Esophagus squamous epithelium (tissue), 5 donors: ENCODE measurements at regions not wholly inside any gene's neighbourhood (a gene's known extent, or its start where the extent isn't known, plus 50 kb on each side); places are given as distances from the start of the nearest gene placed in this dataset.

Experiments
- DNase-seq: peaks from one replicate; lab custom pipeline; 2025; lab: John Stamatoyannopoulos, UW
- H3K27ac ChIP-seq, 4 donors: fragments of 200-600 bp; sonication (generic); one replicate each; pipeline ENCODE4 v1.5.1; 2016 to 2019; ENCODE audit warnings: mild to moderate bottlenecking in 1 of 4
- H3K27me3 ChIP-seq, 4 donors: fragments of 200-600 bp; sonication (generic); 1 replicate in 3 of 4; 2 replicates in 1 of 4; pipeline versions ENCODE4 v1.5.1 to v1.6.0; 2017 to 2021; ENCODE audit warnings: antibody characterized with exemption in 1 of 4
- H3K36me3 ChIP-seq, 3 donors: fragments of 200-600 bp; sonication (generic); one replicate each; pipeline ENCODE4 v1.5.1; 2016 to 2019
- H3K4me1 ChIP-seq, 3 donors: fragments of 200-600 bp; sonication (generic); one replicate each; pipeline ENCODE4 v1.5.1; 2017 to 2019
- H3K4me3 ChIP-seq, 4 donors: fragments of 200-600 bp; sonication (generic); 1 replicate in 3 of 4; 2 replicates in 1 of 4; pipeline ENCODE4 v1.5.1; 2016 to 2019; ENCODE audit warnings: mild to moderate bottlenecking in 2 of 4, moderate library complexity in 1 of 4
- H3K9me3 ChIP-seq, 3 donors: fragments of 200-600 bp; sonication (generic); one replicate each; pipeline ENCODE4 v1.5.1; 2016 to 2019
- POLR2A ChIP-seq, 4 donors: fragments of 450-650 bp; IDR thresholded peaks; one replicate each; pipeline ENCODE4 v1.6.1; 2017; ENCODE audit warnings: antibody characterized with exemption in 4 of 4, mild to moderate bottlenecking in 4 of 4, moderate library complexity in 3 of 4
- WGBS, 2 donors: methylation state at CpG; one replicate each; pipeline ENCODE4 v1.1.5; 2018; 5-methylcytosine and 5-hydroxymethylcytosine counted together
- intact Hi-C: fragments of 100-400 bp; cut with DNase I; formaldehyde crosslinking; loops from one replicate; pipeline ENCODE4 v1.15.0; 2022
- TF ChIP-seq, protein P1 (sequence below), 6 experiments: fragments of 450-650 bp in 4 of 6; fragments of 200-600 bp in 2 of 6; sonication (generic) in 2 of 6; IDR thresholded peaks; one replicate each; pipeline ENCODE4 v1.5.1; 2016 to 2019; ENCODE audit warnings: antibody characterized with exemption in 6 of 6, mild to moderate bottlenecking in 4 of 6, moderate library complexity in 4 of 6
- donor health status: DM: yes; HTN: yes; CAD: no.

GRCh38 chr22:44389926-44390612, 77.3 kb upstream of the SHISAL1 start:
- no peak for TF ChIP-seq POLR2A (IDR thresholded peaks at IDR 0.05)
- TF ChIP-seq, protein P1, sequence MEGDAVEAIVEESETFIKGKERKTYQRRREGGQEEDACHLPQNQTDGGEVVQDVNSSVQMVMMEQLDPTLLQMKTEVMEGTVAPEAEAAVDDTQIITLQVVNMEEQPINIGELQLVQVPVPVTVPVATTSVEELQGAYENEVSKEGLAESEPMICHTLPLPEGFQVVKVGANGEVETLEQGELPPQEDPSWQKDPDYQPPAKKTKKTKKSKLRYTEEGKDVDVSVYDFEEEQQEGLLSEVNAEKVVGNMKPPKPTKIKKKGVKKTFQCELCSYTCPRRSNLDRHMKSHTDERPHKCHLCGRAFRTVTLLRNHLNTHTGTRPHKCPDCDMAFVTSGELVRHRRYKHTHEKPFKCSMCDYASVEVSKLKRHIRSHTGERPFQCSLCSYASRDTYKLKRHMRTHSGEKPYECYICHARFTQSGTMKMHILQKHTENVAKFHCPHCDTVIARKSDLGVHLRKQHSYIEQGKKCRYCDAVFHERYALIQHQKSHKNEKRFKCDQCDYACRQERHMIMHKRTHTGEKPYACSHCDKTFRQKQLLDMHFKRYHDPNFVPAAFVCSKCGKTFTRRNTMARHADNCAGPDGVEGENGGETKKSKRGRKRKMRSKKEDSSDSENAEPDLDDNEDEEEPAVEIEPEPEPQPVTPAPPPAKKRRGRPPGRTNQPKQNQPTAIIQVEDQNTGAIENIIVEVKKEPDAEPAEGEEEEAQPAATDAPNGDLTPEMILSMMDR (IDR thresholded peaks at IDR 0.05) = no peak
- no peak for DNase-seq
- peaks cover 0 to 98% (median 0%) of the 10 kb centered on the region in 4 donors for H3K27me3 ChIP-seq
- H3K4me3 ChIP-seq = no peak overlapping the region
- no peaks in the 10 kb centered on the region for H3K9me3 ChIP-seq
- H3K27ac ChIP-seq = no peak overlapping the region
- intact Hi-C loops = no loop called here
- 86 to 92% methylated on average over 2 to 4 of the region's 5 CpGs for WGBS, 2 donors
- no peaks in the 10 kb centered on the region for H3K4me1 ChIP-seq
- no peaks in the 10 kb centered on the region for H3K36me3 ChIP-seq

- WGBS, 2 donors = no CpG with 5 or more reads among the region's 8 CpGs
- Histone ChIP-seq H3K27ac (no peak overlapping the region), H3K9me3 (no peaks in the 10 kb centered on the region), H3K4me1 (no peaks in the 10 kb centered on the region), H3K27me3 (peaks cover 0 to 98% (median 0%) of the 10 kb centered on the region in 4 donors), H3K4me3 (no peak overlapping the region), H3K36me3 (no peaks in the 10 kb centered on the region)
- no peak for TF ChIP-seq POLR2A (IDR thresholded peaks at IDR 0.05)
- TF ChIP-seq, protein P1 (IDR thresholded peaks at IDR 0.05) = no peak
- no peak for DNase-seq
- intact Hi-C loops = no loop called here
Measured at GRCh38 chr22:44389181-44389580, 76.4 kb upstream of the SHISAL1 start.

- Histone ChIP-seq H3K4me3 (no peak overlapping the region), H3K4me1 (no peaks in the 10 kb centered on the region), H3K27ac (no peak overlapping the region), H3K9me3 (no peaks in the 10 kb centered on the region), H3K36me3 (no peaks in the 10 kb centered on the region), H3K27me3 (peaks cover 0 to 89% (median 0%) of the 10 kb centered on the region in 4 donors)
- 47 to 49% methylated on average over 10 of the region's 10 CpGs for WGBS, 2 donors
- DNase-seq = no peak
- no peak for TF ChIP-seq POLR2A (IDR thresholded peaks at IDR 0.05)
- TF ChIP-seq, protein P1 (IDR thresholded peaks at IDR 0.05) = no peak
- intact Hi-C loops = no loop called here
Measured at GRCh38 chr22:44387486-44387885, 74.7 kb upstream of the SHISAL1 start.

GRCh38 chr22:44386386-44387035, 73.8 kb upstream of the SHISAL1 start:
- no peak for DNase-seq
- Histone ChIP-seq H3K27me3 (peaks cover 0 to 88% (median 0%) of the 10 kb centered on the region in 4 donors), H3K9me3 (no peaks in the 10 kb centered on the region), H3K4me1 (no peaks in the 10 kb centered on the region), H3K27ac (no peak overlapping the region), H3K4me3 (no peak overlapping the region), H3K36me3 (no peaks in the 10 kb centered on the region)
- TF ChIP-seq, protein P1 (IDR thresholded peaks at IDR 0.05) = no peak
- no peak for TF ChIP-seq POLR2A (IDR thresholded peaks at IDR 0.05)
- intact Hi-C loops = no loop called here
- WGBS, 2 donors = 78 to 84% methylated on average over 6 to 15 of the region's 20 CpGs

DNA sequence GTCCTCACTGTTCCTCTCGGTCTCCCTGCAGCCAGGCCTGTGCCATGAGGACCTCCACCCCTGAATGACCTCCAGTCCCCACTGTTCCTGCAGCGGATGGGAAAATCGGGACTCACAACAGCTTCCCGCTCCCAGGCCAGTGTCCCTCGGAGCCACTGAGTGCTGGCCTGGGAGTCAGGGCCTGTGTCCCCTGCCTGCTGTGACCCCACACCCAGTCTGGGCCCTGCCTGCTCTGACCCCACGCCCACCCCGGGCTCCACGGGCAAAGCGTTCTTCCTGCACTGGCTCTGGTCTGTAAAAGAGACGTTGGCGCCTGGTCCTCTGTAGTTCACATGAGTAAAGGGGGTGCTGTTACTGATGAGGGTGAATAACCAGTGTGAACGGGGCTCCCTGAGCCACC, 73.0 kb upstream of the SHISAL1 start:
- Histone ChIP-seq H3K27me3 (peaks cover 0 to 87% (median 0%) of the 10 kb centered on the region in 4 donors), H3K4me3 (no peak overlapping the region), H3K27ac (no peak overlapping the region), H3K9me3 (no peaks in the 10 kb centered on the region), H3K36me3 (no peaks in the 10 kb centered on the region), H3K4me1 (peaks cover 0 to 3% (median 0%) of the 10 kb centered on the region in 3 donors)
- intact Hi-C loops = no loop called here
- TF ChIP-seq, protein P1 (IDR thresholded peaks at IDR 0.05) = no peak
- no peak for TF ChIP-seq POLR2A (IDR thresholded peaks at IDR 0.05)
- WGBS, 2 donors = 75 to 100% methylated on average over 1 of the region's 12 CpGs
- DNase-seq = no peak
